GM12865 (cell line): ENCODE measurements at regions not wholly inside any gene's neighbourhood (a gene's known extent, or its start where the extent isn't known, plus 50 kb on each side); places are given as distances from the start of the nearest gene placed in this dataset.

ENCODE experiments used
- DNase-seq: peaks from one replicate; pipeline ENCODE4 v3.0.0; 2010; ENCODE audit warnings: low read depth
- H3K4me3 ChIP-seq: 2 replicates; pipeline ENCODE4 v1.5.1; 2011; ENCODE audit warnings: mild to moderate bottlenecking, low read depth, low read length, control low read depth
- TF ChIP-seq, protein P1 (sequence below): IDR thresholded peaks from 2 replicates; pipeline ENCODE4 v1.5.1; 2011; ENCODE audit warnings: low read length, control low read depth, low read depth, inconsistent platforms; ENCODE audit not compliant: insufficient read depth; ENCODE audit errors: missing control alignments

DNA sequence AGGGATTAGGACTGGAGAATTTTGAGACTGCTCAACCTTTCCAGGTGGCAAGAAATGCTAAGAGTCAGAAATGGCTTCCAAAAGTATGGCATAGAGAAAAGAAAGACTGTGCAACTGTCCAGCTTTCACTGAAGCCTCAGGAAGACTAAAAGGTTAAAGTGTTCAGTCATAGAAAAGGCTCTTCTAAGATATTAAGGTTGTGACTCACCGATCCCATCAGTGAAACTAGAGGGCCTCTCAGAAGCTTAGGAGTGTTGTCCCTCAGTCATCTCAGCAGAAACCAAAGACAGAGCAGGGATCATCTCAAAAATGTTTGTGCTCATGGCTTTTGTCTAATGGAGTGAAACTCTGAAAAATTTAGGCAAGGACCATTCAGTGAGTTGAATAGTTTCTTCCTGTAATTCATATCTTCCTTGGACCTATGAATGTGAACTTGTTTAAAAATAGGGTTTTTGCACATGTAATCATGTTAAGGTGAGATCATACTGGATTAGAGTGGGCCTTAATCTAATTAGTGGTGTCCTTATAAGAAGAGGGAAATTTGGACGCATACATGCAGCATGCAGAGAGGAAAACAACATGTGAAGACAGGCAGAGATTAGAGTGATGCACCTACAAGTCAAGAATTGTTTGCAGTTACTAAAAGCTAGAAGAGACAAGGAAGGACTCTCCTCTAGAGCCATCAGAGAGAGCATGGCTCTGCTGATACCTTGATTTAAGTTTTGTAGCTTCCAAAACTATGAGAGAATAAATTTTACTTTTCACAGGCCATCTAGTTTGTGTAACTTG lies 71.3 kb downstream of the RPE65 start:
- DNase-seq = no peak
- TF ChIP-seq, protein P1, sequence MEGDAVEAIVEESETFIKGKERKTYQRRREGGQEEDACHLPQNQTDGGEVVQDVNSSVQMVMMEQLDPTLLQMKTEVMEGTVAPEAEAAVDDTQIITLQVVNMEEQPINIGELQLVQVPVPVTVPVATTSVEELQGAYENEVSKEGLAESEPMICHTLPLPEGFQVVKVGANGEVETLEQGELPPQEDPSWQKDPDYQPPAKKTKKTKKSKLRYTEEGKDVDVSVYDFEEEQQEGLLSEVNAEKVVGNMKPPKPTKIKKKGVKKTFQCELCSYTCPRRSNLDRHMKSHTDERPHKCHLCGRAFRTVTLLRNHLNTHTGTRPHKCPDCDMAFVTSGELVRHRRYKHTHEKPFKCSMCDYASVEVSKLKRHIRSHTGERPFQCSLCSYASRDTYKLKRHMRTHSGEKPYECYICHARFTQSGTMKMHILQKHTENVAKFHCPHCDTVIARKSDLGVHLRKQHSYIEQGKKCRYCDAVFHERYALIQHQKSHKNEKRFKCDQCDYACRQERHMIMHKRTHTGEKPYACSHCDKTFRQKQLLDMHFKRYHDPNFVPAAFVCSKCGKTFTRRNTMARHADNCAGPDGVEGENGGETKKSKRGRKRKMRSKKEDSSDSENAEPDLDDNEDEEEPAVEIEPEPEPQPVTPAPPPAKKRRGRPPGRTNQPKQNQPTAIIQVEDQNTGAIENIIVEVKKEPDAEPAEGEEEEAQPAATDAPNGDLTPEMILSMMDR = no peak
- H3K4me3 ChIP-seq = no peak overlapping the region

DNA sequence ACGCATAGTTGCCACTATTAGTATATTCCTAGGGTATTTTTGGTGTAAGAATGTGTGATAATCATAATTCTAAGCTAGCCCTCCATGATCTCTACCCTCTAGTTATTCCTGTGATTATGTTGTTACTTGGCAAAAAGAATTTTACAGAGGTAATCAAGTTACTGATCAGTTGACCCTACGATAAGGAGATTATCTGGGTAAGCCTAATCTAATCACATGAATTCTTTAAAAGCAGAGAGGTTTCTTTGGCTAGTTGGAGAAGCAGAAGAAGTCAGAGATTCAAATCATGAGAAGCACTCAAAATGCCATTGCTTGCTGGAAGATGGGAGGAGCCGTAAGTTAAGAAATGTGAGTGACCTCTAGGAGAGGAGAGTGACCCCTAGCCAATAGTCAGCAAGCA lies 72.7 kb downstream of the RPE65 start:
- TF ChIP-seq, protein P1 = no peak
- DNase-seq = no peak
- no peak overlapping the region for H3K4me3 ChIP-seq

DNA sequence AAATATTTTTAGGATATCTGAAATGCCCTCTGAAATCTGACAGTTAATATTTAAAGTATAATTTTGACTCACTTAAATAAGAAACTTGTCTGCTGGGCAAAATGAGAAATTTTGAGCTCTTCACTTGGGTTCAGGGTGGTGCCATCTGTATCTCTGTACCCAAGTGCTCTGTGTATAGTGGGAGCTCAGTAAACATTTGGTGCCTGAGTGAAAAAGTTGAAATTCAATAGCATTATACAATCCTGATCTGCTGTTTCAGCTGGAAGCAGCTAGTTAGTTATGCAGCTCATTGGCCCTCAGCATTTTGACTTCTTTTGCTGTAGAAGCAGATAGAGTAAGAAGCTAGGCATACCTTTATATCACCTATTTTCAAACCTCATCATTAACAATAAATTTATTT lies 73.3 kb downstream of the RPE65 start:
- no peak for DNase-seq
- no peak overlapping the region for H3K4me3 ChIP-seq
- TF ChIP-seq, protein P1 = no peak

DNA sequence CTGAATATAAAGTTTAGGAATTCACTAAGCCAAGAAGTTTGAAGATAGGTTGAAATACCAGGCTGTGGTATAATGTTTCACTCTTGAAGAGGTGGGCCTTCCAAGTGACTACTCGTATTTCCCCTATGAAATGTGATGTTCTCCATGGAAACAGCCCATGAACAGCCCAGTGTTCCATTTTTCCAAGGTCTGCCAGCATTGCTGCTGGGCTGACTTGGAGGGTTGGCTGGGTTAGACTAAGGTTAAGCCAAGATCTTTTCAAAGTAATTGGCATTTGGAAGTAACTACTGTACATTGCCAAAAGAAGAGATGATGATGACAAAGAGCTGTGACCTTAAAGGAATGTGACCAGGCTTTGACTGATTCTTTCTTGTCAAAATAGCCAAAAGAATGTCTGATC lies 73.8 kb downstream of the RPE65 start:
- no peak for DNase-seq
- TF ChIP-seq, protein P1 = no peak
- no peak overlapping the region for H3K4me3 ChIP-seq

DNA sequence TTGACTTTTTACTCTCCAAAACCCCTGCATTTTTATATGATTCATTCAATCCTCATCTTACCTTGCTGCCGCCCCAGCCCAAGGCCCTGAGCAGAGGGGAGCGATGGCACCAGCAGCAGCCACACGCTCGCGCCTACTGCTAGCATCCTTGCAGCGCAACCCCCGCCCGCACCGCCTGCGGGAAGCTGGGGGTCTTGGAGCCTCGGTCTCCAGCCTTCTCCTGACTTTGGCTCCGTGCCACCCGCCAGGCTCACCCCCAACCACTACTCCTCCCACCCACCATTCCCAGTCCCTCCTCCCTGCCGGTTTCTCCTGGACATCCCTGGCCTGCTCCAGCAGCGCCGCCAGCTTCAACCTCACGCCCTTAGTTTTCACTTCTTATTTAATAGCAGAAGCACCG lies 76.6 kb downstream of the RPE65 start:
- no peak overlapping the region for H3K4me3 ChIP-seq
- TF ChIP-seq, protein P1 = no peak
- DNase-seq = no peak

DNA sequence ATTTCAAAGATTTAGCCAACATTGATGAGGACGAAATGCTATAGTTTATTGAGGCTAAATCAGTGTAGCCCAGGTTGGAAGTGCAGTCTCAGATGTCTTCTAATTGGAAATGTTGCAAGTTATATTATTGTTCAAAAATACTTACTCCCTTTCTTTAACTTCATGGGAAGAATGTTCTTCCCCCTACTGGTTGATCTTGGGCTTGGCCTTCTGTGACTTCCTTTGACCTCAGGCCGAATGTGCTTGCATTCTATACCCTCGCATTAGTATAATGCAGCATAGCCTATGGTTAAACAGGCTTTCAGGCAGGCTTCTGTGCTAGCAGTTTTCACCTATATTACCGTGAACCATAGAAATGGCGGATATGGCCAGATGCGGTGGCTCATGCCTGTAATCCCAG lies 77.3 kb downstream of the RPE65 start:
- TF ChIP-seq, protein P1 = no peak
- no peak overlapping the region for H3K4me3 ChIP-seq
- no peak for DNase-seq

DNA sequence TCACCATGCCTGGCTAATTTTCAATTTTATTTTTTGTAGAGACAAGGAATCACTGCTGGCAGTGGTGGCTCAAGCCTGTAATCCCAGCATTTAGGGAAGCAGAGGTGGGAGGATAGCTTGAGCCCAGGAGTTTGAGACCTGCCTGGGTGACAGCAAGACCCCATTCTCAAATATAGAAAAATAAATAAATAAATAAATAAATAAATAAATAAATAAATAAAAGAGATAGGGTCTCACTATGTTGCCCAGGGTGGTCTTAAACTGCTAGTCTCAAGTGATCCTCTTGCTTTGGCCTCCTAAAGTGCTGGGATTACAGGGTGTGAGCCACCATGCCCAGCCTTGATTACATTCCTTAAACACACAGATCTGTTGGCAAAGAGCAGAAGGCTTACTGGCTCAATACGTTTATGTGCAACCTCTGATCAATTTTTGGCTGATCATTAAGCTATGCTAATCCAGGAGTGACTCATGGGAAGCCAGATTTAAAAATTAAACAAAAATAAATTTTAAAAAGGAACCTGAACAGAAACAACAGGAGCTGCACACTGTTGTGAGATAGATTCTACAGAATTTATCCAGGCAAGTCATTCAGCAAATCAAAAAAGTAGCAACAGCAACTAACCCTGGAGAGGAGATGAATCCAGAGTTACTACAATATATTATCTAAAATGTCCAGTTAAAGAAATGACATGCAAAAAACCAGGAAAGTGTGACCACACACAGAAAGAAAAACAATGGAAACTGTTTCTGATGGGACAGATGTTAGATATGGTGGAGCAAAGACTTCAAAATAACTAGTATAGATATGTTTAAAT lies 79.4 kb downstream of the RPE65 start:
- no peak for DNase-seq
- H3K4me3 ChIP-seq = no peak overlapping the region
- TF ChIP-seq, protein P1 = no peak
